ENCODE measurements at regions not wholly inside any gene's neighbourhood (a gene's known extent, or its start where the extent isn't known, plus 50 kb on each side); places are given as distances from the start of the nearest gene placed in this dataset.

- TF ChIP-seq POU5F1 (IDR thresholded peaks at IDR 0.05; ENCODE audit: low read depth, low read length) (no peak), NANOG (IDR thresholded peaks at IDR 0.05; ENCODE audit: insufficient read depth, low read depth, low read length, poor library complexity, severe bottlenecking) (no peak), GTF2F1 (IDR thresholded peaks at IDR 0.05; ENCODE audit: borderline replicate concordance, low read depth, low read length) (no peak)
- TF ChIP-seq, protein P1, sequence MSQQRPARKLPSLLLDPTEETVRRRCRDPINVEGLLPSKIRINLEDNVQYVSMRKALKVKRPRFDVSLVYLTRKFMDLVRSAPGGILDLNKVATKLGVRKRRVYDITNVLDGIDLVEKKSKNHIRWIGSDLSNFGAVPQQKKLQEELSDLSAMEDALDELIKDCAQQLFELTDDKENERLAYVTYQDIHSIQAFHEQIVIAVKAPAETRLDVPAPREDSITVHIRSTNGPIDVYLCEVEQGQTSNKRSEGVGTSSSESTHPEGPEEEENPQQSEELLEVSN (IDR thresholded peaks at IDR 0.05): no peak
Observed at GRCh38 chr12:114974333-114974732, 290.4 kb upstream of the TBX3 start (continued).

Measured in H1 (cell line).